Mesendoderm (in vitro differentiated cells): ENCODE measurements at regions not wholly inside any gene's neighbourhood (a gene's known extent, or its start where the extent isn't known, plus 50 kb on each side); places are given as distances from the start of the nearest gene placed in this dataset.

Experiments
- DNase-seq: peaks from one replicate; pipeline ENCODE4 v3.0.0; 2013
- H2AK5ac ChIP-seq: 2 replicates; pipeline ENCODE4 v1.6.1; 2013; ENCODE audit warnings: low read length, inconsistent platforms
- H2BK120ac ChIP-seq: 2 replicates; pipeline ENCODE4 v1.6.1; 2013; ENCODE audit warnings: low read depth, mild to moderate bottlenecking, low read length, moderate library complexity, mixed read lengths
- H2BK15ac ChIP-seq: replicated peaks from 2 replicates; pipeline ENCODE4 v1.6.1; 2013; ENCODE audit warnings: low read depth, mild to moderate bottlenecking, moderate library complexity
- H2BK5ac ChIP-seq: 2 replicates; pipeline ENCODE4 v1.6.1; 2013; ENCODE audit warnings: low read length, inconsistent platforms
- H3K18ac ChIP-seq: 2 replicates; pipeline ENCODE4 v1.6.1; 2013; ENCODE audit warnings: mild to moderate bottlenecking, low read length, mixed read lengths
- H3K23ac ChIP-seq: one replicate; pipeline ENCODE4 v1.6.1; 2013; ENCODE audit warnings: low read length
- H3K27ac ChIP-seq: 2 replicates; pipeline ENCODE4 v1.5.1; 2013; ENCODE audit warnings: low read depth, mild to moderate bottlenecking, inconsistent platforms, low read length, moderate library complexity
- H3K27me3 ChIP-seq: 2 replicates; pipeline ENCODE4 v1.6.1; 2013; ENCODE audit warnings: low read length, control low read depth, mild to moderate bottlenecking, inconsistent platforms; ENCODE audit not compliant: insufficient read depth, poor library complexity
- H3K36me3 ChIP-seq: 2 replicates; pipeline ENCODE4 v1.6.1; 2013; ENCODE audit warnings: low read length, inconsistent platforms; ENCODE audit not compliant: control insufficient read depth, insufficient read depth
- H3K4ac ChIP-seq: one replicate; pipeline ENCODE4 v1.6.1; 2013; ENCODE audit warnings: low read depth, mild to moderate bottlenecking, low read length, moderate library complexity
- H3K4me1 ChIP-seq: 2 replicates; pipeline ENCODE4 v1.6.1; 2013; ENCODE audit warnings: low read depth, low read length, inconsistent platforms; ENCODE audit not compliant: control insufficient read depth
- H3K4me2 ChIP-seq: 2 replicates; pipeline ENCODE4 v1.6.1; 2013; ENCODE audit warnings: low read length
- H3K4me3 ChIP-seq: 2 replicates; pipeline ENCODE4 v1.5.1; 2013; ENCODE audit warnings: mild to moderate bottlenecking, low read length
- H3K56ac ChIP-seq: one replicate; pipeline ENCODE4 v1.6.1; 2013; ENCODE audit warnings: low read length
- H3K79me1 ChIP-seq: 2 replicates; pipeline ENCODE4 v1.6.1; 2013; ENCODE audit warnings: low read length, inconsistent platforms
- H3K79me2 ChIP-seq: 2 replicates; pipeline ENCODE4 v1.6.1; 2013; ENCODE audit warnings: mild to moderate bottlenecking, low read length; ENCODE audit not compliant: control insufficient read depth, insufficient read depth
- H3K9ac ChIP-seq: 2 replicates; pipeline ENCODE4 v1.6.1; 2013; ENCODE audit warnings: low read length, inconsistent platforms
- H4K5ac ChIP-seq: one replicate; pipeline ENCODE4 v1.6.1; 2013; ENCODE audit warnings: low read length
- H4K8ac ChIP-seq: one replicate; pipeline ENCODE4 v1.6.1; 2013; ENCODE audit warnings: low read depth, mild to moderate bottlenecking, control low read depth, low read length, moderate library complexity
- WGBS: extraction: QIAGEN DNeasy Blood & Tissue Kit; methylation state at CpG from one replicate; pipeline ENCODE4 v1.1.7; 2013; ENCODE audit warnings: low lambda C conversion rate, missing lambda C conversion rate; ENCODE audit not compliant: insufficient coverage; ENCODE audit errors: extremely low coverage; 5-methylcytosine and 5-hydroxymethylcytosine counted together

DNA sequence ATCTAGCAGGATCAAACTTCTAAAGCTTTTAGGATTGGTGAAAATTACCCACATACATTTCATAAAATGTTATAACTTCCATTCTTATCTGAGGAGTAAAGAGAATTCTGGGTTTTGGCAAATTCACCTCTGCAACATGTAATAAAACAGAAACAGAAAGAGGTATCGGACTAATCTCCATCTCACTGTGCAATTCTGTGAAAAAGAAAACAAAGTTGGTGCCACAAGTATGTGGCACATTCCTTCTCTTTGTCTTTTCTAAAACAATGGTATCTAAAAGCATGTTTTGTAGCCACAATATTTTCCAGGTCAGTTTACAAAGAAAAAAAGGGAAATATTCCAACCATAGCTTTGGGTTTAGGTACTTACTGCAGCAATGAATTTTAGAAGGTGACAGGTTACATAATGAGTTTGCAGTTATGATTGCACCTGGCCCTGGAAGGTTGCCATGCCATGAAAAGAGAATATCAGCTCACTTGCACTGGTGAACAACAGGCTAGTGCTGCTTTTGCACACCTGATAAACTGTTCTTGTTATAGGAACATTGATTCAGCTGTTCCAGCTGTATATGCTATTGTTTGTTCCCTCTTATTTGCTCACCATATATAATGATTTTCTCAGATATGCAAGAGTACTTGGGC, 491.3 kb upstream of the MEF2C start:
- no peak overlapping the region for H3K4me2 ChIP-seq
- H3K4me1 ChIP-seq = no peaks in the 10 kb centered on the region
- no peak overlapping the region for H4K8ac ChIP-seq
- WGBS = no CpG with 5 or more reads among the region's 1 CpG
- no peak overlapping the region for H2BK120ac ChIP-seq
- no peaks in the 10 kb centered on the region for H3K36me3 ChIP-seq
- H3K4me3 ChIP-seq = no peak overlapping the region
- no peak overlapping the region for H3K4ac ChIP-seq
- H3K27ac ChIP-seq = no peak overlapping the region
- H3K27me3 ChIP-seq = no peaks in the 10 kb centered on the region
- no peak overlapping the region for H2AK5ac ChIP-seq
- no peak for DNase-seq
- H2BK15ac ChIP-seq = no peak overlapping the region
- no peak overlapping the region for H3K18ac ChIP-seq
- no peak overlapping the region for H3K9ac ChIP-seq
- H3K56ac ChIP-seq = no peak overlapping the region
- H2BK5ac ChIP-seq = no peak overlapping the region
- no peak overlapping the region for H3K23ac ChIP-seq
- H3K79me1 ChIP-seq = no peaks in the 10 kb centered on the region
- no peaks in the 10 kb centered on the region for H3K79me2 ChIP-seq
- H4K5ac ChIP-seq = no peak overlapping the region

DNA sequence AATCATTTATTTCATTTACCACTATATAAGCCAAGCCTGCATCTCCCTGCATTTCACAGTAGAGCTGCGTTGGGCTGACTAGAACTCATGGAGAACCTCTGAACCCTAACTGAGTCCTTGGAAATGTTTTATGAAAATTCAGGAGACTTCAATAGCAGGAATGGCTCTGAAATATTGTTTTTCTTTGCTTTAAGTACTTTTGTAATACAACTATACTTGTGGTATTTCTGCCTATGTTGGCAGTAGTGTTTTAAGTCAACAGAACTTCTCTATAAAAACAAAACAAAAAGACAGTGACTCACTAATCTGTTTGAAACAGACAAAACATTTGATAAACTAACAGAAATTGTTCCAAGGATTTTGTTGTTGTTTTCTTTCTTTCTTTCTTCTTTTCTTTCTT, 489.2 kb upstream of the MEF2C start:
- no CpG with 5 or more reads among the region's 1 CpG for WGBS
- DNase-seq = no peak
- no peak overlapping the region for H2BK120ac ChIP-seq
- no peak overlapping the region for H3K4ac ChIP-seq
- no peak overlapping the region for H4K5ac ChIP-seq
- no peak overlapping the region for H3K4me3 ChIP-seq
- no peaks in the 10 kb centered on the region for H3K36me3 ChIP-seq
- H3K56ac ChIP-seq = no peak overlapping the region
- no peak overlapping the region for H2AK5ac ChIP-seq
- no peak overlapping the region for H2BK15ac ChIP-seq
- no peaks in the 10 kb centered on the region for H3K27me3 ChIP-seq
- no peak overlapping the region for H3K18ac ChIP-seq
- no peaks in the 10 kb centered on the region for H3K79me1 ChIP-seq
- no peak overlapping the region for H2BK5ac ChIP-seq
- H3K4me2 ChIP-seq = no peak overlapping the region
- H3K4me1 ChIP-seq = no peaks in the 10 kb centered on the region
- H3K23ac ChIP-seq = no peak overlapping the region
- H3K9ac ChIP-seq = no peak overlapping the region
- no peak overlapping the region for H4K8ac ChIP-seq
- no peaks in the 10 kb centered on the region for H3K79me2 ChIP-seq
- no peak overlapping the region for H3K27ac ChIP-seq

DNA sequence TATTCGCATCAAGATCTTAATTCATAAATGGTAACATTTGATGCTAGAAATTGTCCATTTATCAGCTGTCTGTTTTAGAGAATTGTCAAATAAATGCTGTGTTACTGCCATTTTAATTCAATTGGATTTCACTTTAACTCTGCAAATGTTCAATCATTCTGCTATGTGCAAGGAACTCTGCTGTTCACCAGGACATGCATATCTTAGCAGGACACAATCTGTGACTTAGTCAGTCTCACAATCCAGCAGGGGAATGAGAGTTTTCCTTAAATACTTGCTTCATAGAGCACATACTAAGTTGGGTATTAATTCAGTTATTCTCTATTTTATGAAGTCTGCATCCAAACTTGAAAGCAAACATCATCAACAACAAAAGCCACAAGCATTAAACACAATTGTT, 488.7 kb upstream of the MEF2C start:
- H3K9ac ChIP-seq = no peak overlapping the region
- H2BK15ac ChIP-seq = no peak overlapping the region
- H3K27ac ChIP-seq = no peak overlapping the region
- H3K56ac ChIP-seq = no peak overlapping the region
- no peak overlapping the region for H2AK5ac ChIP-seq
- DNase-seq = no peak
- H3K4me2 ChIP-seq = no peak overlapping the region
- H3K4ac ChIP-seq = no peak overlapping the region
- no peak overlapping the region for H3K23ac ChIP-seq
- no peak overlapping the region for H2BK120ac ChIP-seq
- no peak overlapping the region for H4K8ac ChIP-seq
- H3K4me1 ChIP-seq = no peaks in the 10 kb centered on the region
- H3K79me1 ChIP-seq = no peaks in the 10 kb centered on the region
- no peaks in the 10 kb centered on the region for H3K27me3 ChIP-seq
- H4K5ac ChIP-seq = no peak overlapping the region
- no peak overlapping the region for H3K18ac ChIP-seq
- H3K36me3 ChIP-seq = no peaks in the 10 kb centered on the region
- WGBS = no CpG with 5 or more reads among the region's 1 CpG
- no peak overlapping the region for H3K4me3 ChIP-seq
- no peaks in the 10 kb centered on the region for H3K79me2 ChIP-seq
- H2BK5ac ChIP-seq = no peak overlapping the region

DNA sequence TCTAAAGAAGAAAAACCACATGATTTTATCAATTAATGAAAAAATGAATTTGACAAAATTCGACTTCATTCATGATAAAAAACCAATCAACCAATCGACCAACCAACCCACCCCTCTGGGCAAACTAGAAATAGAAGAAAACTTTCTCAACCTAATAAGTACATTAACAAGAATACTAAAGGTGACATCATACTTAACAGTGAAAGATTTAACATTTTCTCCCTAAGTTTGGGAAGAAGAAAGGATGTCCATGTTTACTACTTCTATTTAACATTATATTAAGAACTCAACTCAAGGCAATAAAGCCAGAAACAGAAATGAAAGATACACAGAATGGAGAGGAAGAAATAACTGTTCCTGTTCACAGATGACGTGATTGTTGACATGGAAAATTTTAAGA, 476.1 kb upstream of the MEF2C start:
- no peak overlapping the region for H3K23ac ChIP-seq
- no peak overlapping the region for H4K5ac ChIP-seq
- H3K4me3 ChIP-seq = no peak overlapping the region
- H2AK5ac ChIP-seq = no peak overlapping the region
- H3K4me1 ChIP-seq = no peaks in the 10 kb centered on the region
- no peak overlapping the region for H2BK5ac ChIP-seq
- no peak overlapping the region for H3K4me2 ChIP-seq
- no peaks in the 10 kb centered on the region for H3K27me3 ChIP-seq
- H3K4ac ChIP-seq = no peak overlapping the region
- no peaks in the 10 kb centered on the region for H3K36me3 ChIP-seq
- no peak overlapping the region for H3K27ac ChIP-seq
- H2BK15ac ChIP-seq = no peak overlapping the region
- 100% methylated on average over 2 of the region's 3 CpGs for WGBS
- DNase-seq = no peak
- no peak overlapping the region for H3K18ac ChIP-seq
- H3K79me1 ChIP-seq = no peaks in the 10 kb centered on the region
- no peak overlapping the region for H2BK120ac ChIP-seq
- H3K79me2 ChIP-seq = no peaks in the 10 kb centered on the region
- no peak overlapping the region for H3K56ac ChIP-seq
- H4K8ac ChIP-seq = no peak overlapping the region
- H3K9ac ChIP-seq = no peak overlapping the region

DNA sequence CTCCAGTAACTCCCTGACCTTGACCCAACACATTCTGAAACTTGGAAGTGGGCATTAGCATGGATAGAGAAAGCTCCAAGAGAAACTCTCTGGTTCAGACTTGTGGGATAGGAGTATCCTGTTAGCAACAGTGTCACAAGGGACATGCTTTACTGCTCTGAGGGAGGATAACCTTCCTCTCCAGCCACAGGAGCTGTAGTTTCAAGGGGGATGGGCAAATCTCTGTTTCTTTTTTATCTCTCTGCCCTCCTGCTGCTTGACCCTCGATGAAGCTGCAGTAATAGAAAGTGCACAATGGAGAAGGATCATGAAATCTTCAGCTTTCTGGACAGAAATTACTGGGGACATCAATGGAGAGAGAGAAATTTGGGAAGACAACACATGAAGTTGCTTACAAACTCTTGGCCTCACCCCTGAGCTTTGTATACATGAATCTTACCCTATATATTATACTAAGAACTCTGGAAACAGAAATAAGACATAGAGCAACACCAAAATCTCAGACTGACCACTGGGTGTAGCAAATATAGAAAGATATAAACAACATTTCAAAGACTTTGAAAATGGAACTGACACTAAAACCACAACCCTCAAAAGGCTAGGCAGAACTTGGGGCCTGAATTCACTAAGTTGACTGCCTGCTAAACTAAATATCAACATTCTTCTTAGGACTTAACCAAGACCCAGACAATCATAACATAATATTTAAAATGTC, 471.0 kb upstream of the MEF2C start:
- no CpG with 5 or more reads among the region's 1 CpG for WGBS
- peak; percentile 3 for DNase-seq
- H3K27me3 ChIP-seq = no peaks in the 10 kb centered on the region

DNA sequence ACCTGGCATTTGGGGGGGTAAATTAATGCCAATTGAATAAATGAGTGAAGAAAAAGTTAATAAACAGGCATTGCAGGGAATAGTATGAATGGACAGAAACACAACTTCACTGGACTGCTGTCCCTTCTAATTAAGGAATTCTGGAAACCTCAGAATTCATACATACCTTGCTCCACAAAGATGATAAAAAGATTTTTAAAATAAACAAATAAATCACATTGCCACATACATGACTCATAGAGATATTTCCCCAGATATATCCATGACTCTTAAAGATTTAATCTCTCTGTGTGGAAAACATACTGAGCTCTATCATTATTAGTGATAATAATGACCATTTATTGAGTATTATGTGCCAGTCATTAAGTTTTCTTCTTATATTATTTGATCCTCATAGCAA, 469.0 kb upstream of the MEF2C start:
- Histone ChIP-seq H4K5ac (no peak overlapping the region), H3K27ac (no peak overlapping the region)

More for the DNA sequence above, 471.0 kb upstream of the MEF2C start:
- no peaks in the 10 kb centered on the region for H3K79me2 ChIP-seq
- no peak overlapping the region for H2BK120ac ChIP-seq
- no peak overlapping the region for H4K5ac ChIP-seq
- no peak overlapping the region for H3K4me2 ChIP-seq
- H3K4ac ChIP-seq = no peak overlapping the region
- H4K8ac ChIP-seq = no peak overlapping the region
- H3K56ac ChIP-seq = no peak overlapping the region
- H2BK15ac ChIP-seq = no peak overlapping the region
- H3K18ac ChIP-seq = no peak overlapping the region
- H3K4me1 ChIP-seq = no peaks in the 10 kb centered on the region
- H3K9ac ChIP-seq = no peak overlapping the region
- no peak overlapping the region for H2BK5ac ChIP-seq
- H2AK5ac ChIP-seq = no peak overlapping the region
- H3K27ac ChIP-seq = no peak overlapping the region
- no peaks in the 10 kb centered on the region for H3K36me3 ChIP-seq
- no peak overlapping the region for H3K23ac ChIP-seq
- H3K4me3 ChIP-seq = no peak overlapping the region
- H3K79me1 ChIP-seq = no peaks in the 10 kb centered on the region

More for the DNA sequence above, 469.0 kb upstream of the MEF2C start:
- H3K9ac ChIP-seq = no peak overlapping the region
- no peak overlapping the region for H2BK15ac ChIP-seq
- no peaks in the 10 kb centered on the region for H3K4me1 ChIP-seq
- H2BK5ac ChIP-seq = no peak overlapping the region
- no peak overlapping the region for H3K18ac ChIP-seq
- no peak overlapping the region for H3K4me2 ChIP-seq
- no peak overlapping the region for H3K23ac ChIP-seq
- H3K36me3 ChIP-seq = no peaks in the 10 kb centered on the region
- no peak overlapping the region for H3K4me3 ChIP-seq
- H3K79me1 ChIP-seq = no peaks in the 10 kb centered on the region
- H3K56ac ChIP-seq = no peak overlapping the region
- no peak overlapping the region for H2AK5ac ChIP-seq
- no peak overlapping the region for H2BK120ac ChIP-seq
- no peak overlapping the region for H4K8ac ChIP-seq
- no peaks in the 10 kb centered on the region for H3K79me2 ChIP-seq
- no peak overlapping the region for H3K4ac ChIP-seq
- no peaks in the 10 kb centered on the region for H3K27me3 ChIP-seq
- no peak for DNase-seq
